DND-41 (cell line): ENCODE measurements at regions not wholly inside any gene's neighbourhood (a gene's known extent, or its start where the extent isn't known, plus 50 kb on each side); places are given as distances from the start of the nearest gene placed in this dataset.

Experiments
- ATAC-seq: fragments of 200-7000 bp; cut with Tn5 transposase; 3 replicates; pipeline ENCODE4 v1.9.1; 2021; ENCODE audit warnings: low read depth; ENCODE audit not compliant: insufficient read depth
- DNase-seq: peaks from one replicate; pipeline ENCODE4 v3.0.0-alpha.2; 2020
- H2AFZ ChIP-seq: 2 replicates; pipeline ENCODE4 v1.6.0; 2012; ENCODE audit warnings: low read depth, low read length
- H3K27ac ChIP-seq: 2 replicates; pipeline ENCODE4 v1.5.1; 2012; ENCODE audit warnings: low read length, inconsistent platforms
- H3K27me3 ChIP-seq: fragments of 200-600 bp; sonication (generic); 2 replicates; pipeline ENCODE4 v1.6.0; 2012; ENCODE audit warnings: low read length, mild to moderate bottlenecking, inconsistent platforms; ENCODE audit not compliant: insufficient read depth, poor library complexity
- H3K36me3 ChIP-seq: 2 replicates; pipeline ENCODE4 v1.5.1; 2012; ENCODE audit warnings: low read length, inconsistent platforms; ENCODE audit not compliant: insufficient read depth
- H3K4me1 ChIP-seq: 2 replicates; pipeline ENCODE4 v1.5.1; 2012; ENCODE audit warnings: mild to moderate bottlenecking, low read length; ENCODE audit not compliant: insufficient read depth
- H3K4me2 ChIP-seq: 2 replicates; pipeline ENCODE4 v1.6.0; 2012; ENCODE audit warnings: mild to moderate bottlenecking, moderate library complexity, low read length, inconsistent platforms; ENCODE audit not compliant: insufficient read depth
- H3K4me3 ChIP-seq, 2 experiments: fragments of 200-600 bp in 1 of 2; shearing (Covaris generic) in 1 of 2; 2 replicates each; pipeline ENCODE4 v1.5.1; 2012 to 2016; ENCODE audit warnings: inconsistent platforms in 2 of 2, low read length in 2 of 2, mild to moderate bottlenecking in 2 of 2, low read depth in 1 of 2, moderate library complexity in 1 of 2
- H3K79me2 ChIP-seq: 2 replicates; pipeline ENCODE4 v1.6.0; 2012; ENCODE audit warnings: low read length, inconsistent platforms; ENCODE audit not compliant: insufficient read depth
- H3K9ac ChIP-seq: 2 replicates; pipeline ENCODE4 v1.6.0; 2012; ENCODE audit warnings: low read depth, mild to moderate bottlenecking, inconsistent platforms, low read length, moderate library complexity
- H3K9me3 ChIP-seq: 2 replicates; pipeline ENCODE4 v1.5.1; 2012; ENCODE audit warnings: low read length, moderate library complexity, mild to moderate bottlenecking, inconsistent platforms; ENCODE audit not compliant: insufficient read depth, severe bottlenecking
- H4K20me1 ChIP-seq: 2 replicates; pipeline ENCODE4 v1.6.0; 2012; ENCODE audit warnings: low read length; ENCODE audit not compliant: insufficient read depth
- CTCF ChIP-seq: IDR thresholded peaks from 2 replicates; pipeline ENCODE4 v1.5.1; 2012; ENCODE audit warnings: borderline replicate concordance, low read length, moderate library complexity, mild to moderate bottlenecking; ENCODE audit not compliant: poor library complexity, severe bottlenecking; ENCODE audit errors: extremely low read depth
- EZH2 ChIP-seq: IDR thresholded peaks from 3 replicates; pipeline ENCODE4 v1.6.1; 2012; ENCODE audit warnings: borderline replicate concordance, low read depth, mild to moderate bottlenecking, moderate library complexity, low read length, inconsistent platforms; ENCODE audit not compliant: severe bottlenecking

GRCh38 chr1:47545912-47546483, 108.2 kb downstream of the FOXD2 start:
- Histone ChIP-seq H3K9me3 (no peaks in the 10 kb centered on the region), H3K27me3 (no peaks in the 10 kb centered on the region), H3K4me3 (no peak overlapping the region), H3K36me3 (no peaks in the 10 kb centered on the region), H3K9ac (no peak overlapping the region), H3K4me2 (no peak overlapping the region), H3K27ac (no peak overlapping the region), H3K79me2 (no peaks in the 10 kb centered on the region), H3K4me1 (no peaks in the 10 kb centered on the region), H2AFZ (no peak overlapping the region), H4K20me1 (no peaks in the 10 kb centered on the region)
- ATAC-seq (no peak), DNase-seq (no peak)
- TF ChIP-seq EZH2 (no peak), CTCF (no peak)

- no peaks in the 10 kb centered on the region for H3K9me3 ChIP-seq
- H3K4me2 ChIP-seq = no peak overlapping the region
- H2AFZ ChIP-seq = no peak overlapping the region
- H4K20me1 ChIP-seq = no peaks in the 10 kb centered on the region
- H3K9ac ChIP-seq = no peak overlapping the region
- ATAC-seq (no peak), DNase-seq (no peak)
- H3K27ac ChIP-seq = no peak overlapping the region
- no peaks in the 10 kb centered on the region for H3K79me2 ChIP-seq
- TF ChIP-seq EZH2 (no peak), CTCF (no peak)
- peaks cover 4% of the 10 kb centered on the region for H3K27me3 ChIP-seq
- H3K4me3 ChIP-seq = no peak overlapping the region
- no peaks in the 10 kb centered on the region for H3K36me3 ChIP-seq
- no peaks in the 10 kb centered on the region for H3K4me1 ChIP-seq
Observed at GRCh38 chr1:47547753-47548573, 110.1 kb downstream of the FOXD2 start.

GRCh38 chr1:47548637-47549036, 110.8 kb downstream of the FOXD2 start:
- Histone ChIP-seq H3K27me3 (peaks cover 4% of the 10 kb centered on the region), H2AFZ (no peak overlapping the region), H3K4me2 (no peak overlapping the region), H3K27ac (no peak overlapping the region), H3K79me2 (no peaks in the 10 kb centered on the region), H3K9me3 (no peaks in the 10 kb centered on the region), H3K4me3 (no peak overlapping the region), H4K20me1 (no peaks in the 10 kb centered on the region), H3K9ac (no peak overlapping the region), H3K4me1 (no peaks in the 10 kb centered on the region), H3K36me3 (no peaks in the 10 kb centered on the region)
- DNase-seq = no peak
- no peak for ATAC-seq
- TF ChIP-seq EZH2 (no peak), CTCF (no peak)
